HFF-Myc (cell line): ENCODE measurements at regions not wholly inside any gene's neighbourhood (a gene's known extent, or its start where the extent isn't known, plus 50 kb on each side); places are given as distances from the start of the nearest gene placed in this dataset.

Source experiments
- DNase-seq: peaks from one replicate; pipeline ENCODE4 v3.0.0-alpha.2; 2011; ENCODE audit warnings: low read depth; ENCODE audit errors: extremely low read depth
- H3K4me3 ChIP-seq: replicated peaks from 2 replicates; pipeline ENCODE4 v1.5.1; 2011; ENCODE audit warnings: low read depth, mild to moderate bottlenecking, control low read depth, low read length
- CTCF ChIP-seq: IDR thresholded peaks from 2 replicates; pipeline ENCODE4 v1.5.1; 2012; ENCODE audit warnings: mild to moderate bottlenecking, low read depth, low read length, control low read depth; ENCODE audit errors: missing control alignments

GRCh38 chr4:136687596-136687995, 844.7 kb downstream of the PCDH18 start:
- TF ChIP-seq CTCF: no peak
- DNase-seq: no peak
- H3K4me3 ChIP-seq: no peak overlapping the region

GRCh38 chr4:136687118-136687517, 845.2 kb downstream of the PCDH18 start:
- TF ChIP-seq CTCF: no peak
- H3K4me3 ChIP-seq: no peak overlapping the region
- DNase-seq: no peak

- H3K4me3 ChIP-seq: no peak overlapping the region
- DNase-seq: no peak
- TF ChIP-seq CTCF: no peak
Measured at GRCh38 chr4:136680761-136681160, 851.5 kb downstream of the PCDH18 start.

- no peak overlapping the region for H3K4me3 ChIP-seq
- no peak for DNase-seq
- TF ChIP-seq CTCF: no peak
Measured at GRCh38 chr4:136680271-136680670, 852.0 kb downstream of the PCDH18 start.

- DNase-seq: no peak
- no peak for TF ChIP-seq CTCF
- H3K4me3 ChIP-seq: no peak overlapping the region
Measured at GRCh38 chr4:136670265-136670664, 862.0 kb downstream of the PCDH18 start.

GRCh38 chr4:136664988-136665387, 867.3 kb downstream of the PCDH18 start:
- no peak for DNase-seq
- no peak for TF ChIP-seq CTCF
- H3K4me3 ChIP-seq: no peak overlapping the region

- no peak overlapping the region for H3K4me3 ChIP-seq
- DNase-seq: no peak
- no peak for TF ChIP-seq CTCF
Measured at GRCh38 chr4:136662539-136662938, 869.8 kb downstream of the PCDH18 start.
